H9 (cell line): ENCODE measurements at regions not wholly inside any gene's neighbourhood (a gene's known extent, or its start where the extent isn't known, plus 50 kb on each side); places are given as distances from the start of the nearest gene placed in this dataset.
"Not testable (repeated sequence)": the region's sequence is repeated elsewhere in the genome, so short reads cannot be mapped to it uniquely, and the experiment has no call there.

ENCODE experiments used
- DNase-seq: peaks from one replicate; pipeline ENCODE4 v3.0.0-alpha.2; 2017
- H2AFZ ChIP-seq: one replicate; pipeline ENCODE4 v1.6.1; 2013; ENCODE audit warnings: mild to moderate bottlenecking, low read length, control low read depth, moderate library complexity
- H2AK5ac ChIP-seq: 2 replicates; pipeline ENCODE4 v1.6.1; 2013; ENCODE audit warnings: low read length, control low read depth, mixed read lengths; ENCODE audit not compliant: insufficient read length
- H2BK120ac ChIP-seq: one replicate; pipeline ENCODE4 v1.6.1; 2013; ENCODE audit warnings: low read depth, mild to moderate bottlenecking, low read length, control low read depth, inconsistent platforms; ENCODE audit not compliant: poor library complexity, severe bottlenecking
- H2BK12ac ChIP-seq: 2 replicates; pipeline ENCODE4 v1.6.1; 2013; ENCODE audit warnings: low read length, control low read depth, mixed read lengths, low read depth; ENCODE audit not compliant: insufficient read length
- H2BK15ac ChIP-seq: 2 replicates; pipeline ENCODE4 v1.6.1; 2013; ENCODE audit warnings: low read depth, low read length, control low read depth
- H2BK20ac ChIP-seq: one replicate; pipeline ENCODE4 v1.6.1; 2013; ENCODE audit warnings: low read depth, mild to moderate bottlenecking, low read length, control low read depth, inconsistent platforms; ENCODE audit not compliant: poor library complexity, severe bottlenecking
- H2BK5ac ChIP-seq: 2 replicates; pipeline ENCODE4 v1.6.1; 2013; ENCODE audit warnings: low read length, control low read depth, mixed read lengths; ENCODE audit not compliant: insufficient read length
- H3K14ac ChIP-seq: 2 replicates; pipeline ENCODE4 v1.6.1; 2013; ENCODE audit warnings: low read length, control low read depth; ENCODE audit not compliant: insufficient read depth
- H3K18ac ChIP-seq: 2 replicates; pipeline ENCODE4 v1.6.1; 2013; ENCODE audit warnings: low read depth, mild to moderate bottlenecking, mixed read lengths, low read length, control low read depth; ENCODE audit not compliant: insufficient read length
- H3K23ac ChIP-seq: 2 replicates; pipeline ENCODE4 v1.6.1; 2013; ENCODE audit warnings: low read length, control low read depth, mixed read lengths, low read depth; ENCODE audit not compliant: insufficient read length
- H3K23me2 ChIP-seq: 2 replicates; pipeline ENCODE4 v1.6.1; 2013; ENCODE audit warnings: low read depth, mild to moderate bottlenecking, mixed read lengths, low read length, control low read depth; ENCODE audit not compliant: insufficient read length, poor library complexity, severe bottlenecking
- H3K27ac ChIP-seq: 2 replicates; pipeline ENCODE4 v1.5.1; 2013; ENCODE audit warnings: low read length, control low read depth, mixed read lengths, low read depth; ENCODE audit not compliant: insufficient read length
- H3K27me3 ChIP-seq: 2 replicates; pipeline ENCODE4 v1.6.1; 2013; ENCODE audit warnings: low read length, control low read depth, inconsistent platforms; ENCODE audit not compliant: insufficient read depth
- H3K4ac ChIP-seq: 2 replicates; pipeline ENCODE4 v1.6.1; 2013; ENCODE audit warnings: low read depth, mild to moderate bottlenecking, control low read depth, inconsistent platforms, low read length, moderate library complexity
- H3K4me1 ChIP-seq: 2 replicates; pipeline ENCODE4 v1.6.1; 2013; ENCODE audit warnings: low read length, control low read depth, inconsistent platforms; ENCODE audit not compliant: insufficient read depth
- H3K4me2 ChIP-seq: 2 replicates; pipeline ENCODE4 v1.6.1; 2013; ENCODE audit warnings: low read length, control low read depth, mixed read lengths; ENCODE audit not compliant: insufficient read length, insufficient read depth
- H3K56ac ChIP-seq: 2 replicates; pipeline ENCODE4 v1.6.1; 2013; ENCODE audit warnings: low read depth, mild to moderate bottlenecking, mixed read lengths, low read length, control low read depth; ENCODE audit not compliant: insufficient read length
- H3K79me1 ChIP-seq: 2 replicates; pipeline ENCODE4 v1.6.1; 2013; ENCODE audit warnings: low read depth, mild to moderate bottlenecking, moderate library complexity, low read length, control low read depth, inconsistent platforms; ENCODE audit not compliant: insufficient read depth, poor library complexity, severe bottlenecking
- H3K79me2 ChIP-seq: 2 replicates; pipeline ENCODE4 v1.6.1; 2013; ENCODE audit warnings: low read length, control low read depth, inconsistent platforms; ENCODE audit not compliant: insufficient read depth
- H3K9ac ChIP-seq: 2 replicates; pipeline ENCODE4 v1.6.1; 2013; ENCODE audit warnings: low read length, control low read depth, mixed read lengths; ENCODE audit not compliant: insufficient read length; ENCODE audit errors: extremely low read depth
- H3K9me3 ChIP-seq: one replicate; pipeline ENCODE4 v1.6.1; 2013; ENCODE audit warnings: low read depth, low read length, inconsistent platforms; ENCODE audit not compliant: control insufficient read depth
- H3T11ph ChIP-seq: one replicate; pipeline ENCODE4 v1.6.1; 2013; ENCODE audit warnings: mild to moderate bottlenecking, low read length, control low read depth, inconsistent platforms
- H4K20me1 ChIP-seq: one replicate; pipeline ENCODE4 v1.6.1; 2013; ENCODE audit not compliant: control insufficient read depth, insufficient read length, insufficient read depth
- H4K5ac ChIP-seq: 2 replicates; pipeline ENCODE4 v1.6.1; 2013; ENCODE audit warnings: low read depth, mild to moderate bottlenecking, mixed read lengths, low read length, control low read depth; ENCODE audit not compliant: insufficient read length
- H4K8ac ChIP-seq: replicated peaks from 2 replicates; pipeline ENCODE4 v1.6.1; 2013; ENCODE audit warnings: low read length, control low read depth, mixed read lengths, low read depth; ENCODE audit not compliant: insufficient read length
- H4K91ac ChIP-seq: 2 replicates; pipeline ENCODE4 v1.6.1; 2013; ENCODE audit warnings: low read depth, mild to moderate bottlenecking, moderate library complexity, mixed read lengths, low read length, control low read depth; ENCODE audit not compliant: insufficient read length
- H3K27ac Mint-ChIP-seq, 3 experiments: 2 replicates in 2 of 3; 3 replicates in 1 of 3; pipeline ENCODE4 v1.8.0; 2020 to 2021; ENCODE audit warnings: mixed read lengths in 3 of 3, mild to moderate bottlenecking in 1 of 3, moderate library complexity in 1 of 3
- H3K27me3 Mint-ChIP-seq: 2 replicates; pipeline ENCODE4 v1.8.0; 2021; ENCODE audit warnings: low read depth, mild to moderate bottlenecking, moderate library complexity, mixed read lengths
- H3K36me3 Mint-ChIP-seq, 3 experiments: 2 replicates in 2 of 3; 3 replicates in 1 of 3; pipeline ENCODE4 v1.8.0; 2020 to 2021; ENCODE audit warnings: low read depth in 3 of 3, mixed read lengths in 3 of 3; ENCODE audit not compliant: insufficient read depth in 1 of 3
- H3K4me1 Mint-ChIP-seq, 2 experiments: 2 replicates each; pipeline ENCODE4 v1.8.0; 2020; ENCODE audit warnings: mixed read lengths in 2 of 2
- H3K4me3 Mint-ChIP-seq, 2 experiments: 2 replicates in 1 of 2; 3 replicates in 1 of 2; pipeline ENCODE4 v1.8.0; 2020 to 2021; ENCODE audit warnings: mild to moderate bottlenecking in 2 of 2, mixed read lengths in 2 of 2, moderate library complexity in 1 of 2
- H3K9me3 Mint-ChIP-seq, 2 experiments: 2 replicates in 1 of 2; 3 replicates in 1 of 2; pipeline ENCODE4 v1.8.0; 2020; ENCODE audit warnings: mild to moderate bottlenecking in 2 of 2, mixed read lengths in 2 of 2, moderate library complexity in 1 of 2
- WGBS: extraction: QIAGEN DNeasy Blood & Tissue Kit; methylation state at CpG from one replicate; pipeline ENCODE4 v1.1.7; 2013; ENCODE audit warnings: missing lambda C conversion rate, low lambda C conversion rate, mixed read lengths; ENCODE audit not compliant: insufficient read length; ENCODE audit errors: extremely low coverage; 5-methylcytosine and 5-hydroxymethylcytosine counted together

DNA sequence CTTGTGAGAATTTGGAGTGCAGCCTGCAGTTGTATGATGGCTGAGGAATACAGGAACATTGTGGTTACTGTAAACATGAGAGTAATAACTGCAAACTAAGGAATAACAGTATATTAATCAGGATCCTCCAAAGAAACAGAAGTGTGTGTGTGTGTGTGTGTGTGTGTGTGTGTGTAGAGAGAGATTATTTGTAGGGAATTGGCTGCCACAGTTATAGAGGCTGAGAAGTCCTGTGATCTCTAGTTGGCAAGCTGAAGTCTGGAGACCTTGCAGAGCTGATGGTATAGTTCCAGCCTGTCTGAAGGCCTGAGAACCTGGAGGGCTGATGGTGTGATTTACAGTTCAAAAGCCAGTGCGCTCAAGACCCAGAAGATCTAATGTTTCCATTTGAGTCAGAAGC lies 273.3 kb upstream of the FRG1 start:
- not testable (repeated sequence) for H3K23me2 ChIP-seq, H3K36me3 Mint-ChIP-seq, H4K8ac ChIP-seq, H2BK20ac ChIP-seq, H3T11ph ChIP-seq, H3K18ac ChIP-seq, H2BK5ac ChIP-seq, H3K56ac ChIP-seq, H3K27ac ChIP-seq, H2BK15ac ChIP-seq, H3K4me2 ChIP-seq, H3K4ac ChIP-seq, DNase-seq, H3K23ac ChIP-seq, H4K91ac ChIP-seq, H2BK120ac ChIP-seq, H3K27ac Mint-ChIP-seq, H3K27me3 Mint-ChIP-seq, H3K9ac ChIP-seq, H4K5ac ChIP-seq, H3K4me1 Mint-ChIP-seq, H3K79me1 ChIP-seq, H2BK12ac ChIP-seq, H3K79me2 ChIP-seq, H3K27me3 ChIP-seq, H3K4me1 ChIP-seq, H2AFZ ChIP-seq, H3K4me3 Mint-ChIP-seq, H2AK5ac ChIP-seq, H4K20me1 ChIP-seq, H3K9me3 ChIP-seq, H3K14ac ChIP-seq
- WGBS = no CpG with 5 or more reads among the region's 1 CpG
- H3K9me3 Mint-ChIP-seq = peaks cover 26 to 35% of the 10 kb centered on the region in 2 experiments

DNA sequence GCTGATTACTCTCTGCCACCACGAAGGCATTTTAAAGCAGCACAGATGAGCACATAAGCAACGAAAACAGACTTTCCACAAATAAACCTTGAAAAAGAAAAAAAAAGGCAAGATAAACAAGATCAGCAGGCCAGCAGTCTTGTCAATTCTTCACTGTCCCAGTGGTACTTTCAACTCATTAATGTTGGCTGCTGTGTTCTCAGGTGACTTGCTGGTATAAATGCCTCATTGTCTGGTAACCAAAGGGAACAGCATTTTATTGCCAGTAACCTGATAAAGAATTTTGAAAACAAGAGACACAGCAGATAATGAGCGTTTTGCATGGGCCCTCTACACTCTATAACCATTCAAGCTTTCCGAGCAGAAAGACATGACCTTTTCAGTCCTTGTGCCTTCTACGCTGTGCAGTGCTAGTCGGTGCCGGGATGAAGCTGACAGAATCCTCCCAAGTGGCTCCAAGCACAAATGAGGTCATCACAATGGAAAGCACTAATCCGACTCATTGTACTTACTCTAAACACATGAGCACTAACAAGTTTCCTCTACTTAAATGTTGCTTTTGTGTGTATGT lies 242.9 kb upstream of the FRG1 start:
- not testable (repeated sequence) for H2BK12ac ChIP-seq, H3T11ph ChIP-seq, H2AK5ac ChIP-seq, H3K36me3 Mint-ChIP-seq, H3K79me1 ChIP-seq, H3K9me3 Mint-ChIP-seq, H3K4me1 Mint-ChIP-seq, H3K18ac ChIP-seq, H3K4ac ChIP-seq, H2BK15ac ChIP-seq, H3K27ac Mint-ChIP-seq, H4K8ac ChIP-seq, H2BK120ac ChIP-seq, H3K27me3 ChIP-seq, H3K9ac ChIP-seq, H4K20me1 ChIP-seq, H3K79me2 ChIP-seq, H3K4me1 ChIP-seq, H3K4me2 ChIP-seq, H3K56ac ChIP-seq, H3K4me3 Mint-ChIP-seq, H3K23me2 ChIP-seq, H3K14ac ChIP-seq, H3K27me3 Mint-ChIP-seq, H3K27ac ChIP-seq, H4K5ac ChIP-seq, H3K23ac ChIP-seq, H2BK5ac ChIP-seq, H2BK20ac ChIP-seq, H4K91ac ChIP-seq, H3K9me3 ChIP-seq, DNase-seq, H2AFZ ChIP-seq
- no CpG with 5 or more reads among the region's 8 CpGs for WGBS
